ENCODE measurements at regions not wholly inside any gene's neighbourhood (a gene's known extent, or its start where the extent isn't known, plus 50 kb on each side); places are given as distances from the start of the nearest gene placed in this dataset.

DNA sequence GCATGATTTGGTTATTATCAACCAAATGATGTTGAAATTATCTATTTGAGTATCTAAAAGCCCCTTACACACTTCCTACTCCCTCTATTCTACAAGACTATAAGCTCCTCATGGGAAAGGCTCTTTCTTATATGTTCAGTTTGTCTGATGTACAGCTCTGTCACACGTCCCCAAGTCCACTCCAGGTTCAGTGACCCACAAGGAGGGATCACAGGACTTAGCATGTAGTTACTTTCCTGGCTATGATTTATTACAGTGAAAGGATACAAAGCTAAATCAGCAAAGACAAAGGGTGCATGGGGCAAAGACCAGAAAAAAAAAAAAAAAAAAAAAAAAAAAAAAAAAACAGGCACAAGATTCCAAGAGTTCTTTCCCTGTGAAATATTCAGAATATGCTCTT is 125.6 kb upstream of the TMEM106B start:
- TF ChIP-seq POLR2A (IDR thresholded peaks at IDR 0.05), result no peak
- TF ChIP-seq, protein P1, sequence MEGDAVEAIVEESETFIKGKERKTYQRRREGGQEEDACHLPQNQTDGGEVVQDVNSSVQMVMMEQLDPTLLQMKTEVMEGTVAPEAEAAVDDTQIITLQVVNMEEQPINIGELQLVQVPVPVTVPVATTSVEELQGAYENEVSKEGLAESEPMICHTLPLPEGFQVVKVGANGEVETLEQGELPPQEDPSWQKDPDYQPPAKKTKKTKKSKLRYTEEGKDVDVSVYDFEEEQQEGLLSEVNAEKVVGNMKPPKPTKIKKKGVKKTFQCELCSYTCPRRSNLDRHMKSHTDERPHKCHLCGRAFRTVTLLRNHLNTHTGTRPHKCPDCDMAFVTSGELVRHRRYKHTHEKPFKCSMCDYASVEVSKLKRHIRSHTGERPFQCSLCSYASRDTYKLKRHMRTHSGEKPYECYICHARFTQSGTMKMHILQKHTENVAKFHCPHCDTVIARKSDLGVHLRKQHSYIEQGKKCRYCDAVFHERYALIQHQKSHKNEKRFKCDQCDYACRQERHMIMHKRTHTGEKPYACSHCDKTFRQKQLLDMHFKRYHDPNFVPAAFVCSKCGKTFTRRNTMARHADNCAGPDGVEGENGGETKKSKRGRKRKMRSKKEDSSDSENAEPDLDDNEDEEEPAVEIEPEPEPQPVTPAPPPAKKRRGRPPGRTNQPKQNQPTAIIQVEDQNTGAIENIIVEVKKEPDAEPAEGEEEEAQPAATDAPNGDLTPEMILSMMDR (IDR thresholded peaks at IDR 0.05 in 8 of 11, conservative IDR thresholded peaks at IDR 0.05 in 3 of 11), result no peak
